HG02973 (cell line): ENCODE measurements at regions not wholly inside any gene's neighbourhood (a gene's known extent, or its start where the extent isn't known, plus 50 kb on each side); places are given as distances from the start of the nearest gene placed in this dataset.
"Not testable (repeated sequence)": the region's sequence is repeated elsewhere in the genome, so short reads cannot be mapped to it uniquely, and the experiment has no call there.

Experiments
- ATAC-seq: cut with Tn5 transposase; IDR thresholded peaks from one replicate; pipeline ENCODE4 v1.9.1; 2021; ENCODE audit warnings: moderate library complexity; ENCODE audit not compliant: unreplicated experiment

GRCh38 chr13:95388420-95389079, 87.3 kb upstream of the ABCC4 start:
- ATAC-seq: no peak

GRCh38 chr13:95391362-95391761, 90.1 kb upstream of the ABCC4 start:
- no peak for ATAC-seq

- no peak for ATAC-seq
Observed at GRCh38 chr13:95391785-95392184, 90.5 kb upstream of the ABCC4 start.

- no peak for ATAC-seq
Observed at GRCh38 chr13:95392597-95392996, 91.3 kb upstream of the ABCC4 start.

GRCh38 chr13:95403349-95404140, 102.3 kb upstream of the ABCC4 start:
- peak; percentile 29 for ATAC-seq

- ATAC-seq: peak; percentile 85
Observed at GRCh38 chr13:95404141-95404882, 103.1 kb upstream of the ABCC4 start.

GRCh38 chr13:95406176-95406575, 104.9 kb upstream of the ABCC4 start:
- ATAC-seq: no peak

- ATAC-seq: no peak
Observed at GRCh38 chr13:95411428-95412040, 110.3 kb upstream of the ABCC4 start.

- ATAC-seq: no peak
Observed at GRCh38 chr13:95418946-95419345, 117.7 kb upstream of the ABCC4 start.

GRCh38 chr13:95420501-95420900, 119.2 kb upstream of the ABCC4 start:
- no peak for ATAC-seq

GRCh38 chr13:95426631-95427030, 125.4 kb upstream of the ABCC4 start:
- no peak for ATAC-seq

- not testable (repeated sequence) for ATAC-seq
Observed at GRCh38 chr13:95430525-95430924, 122.0 kb upstream of the CLDN10 start.

GRCh38 chr13:95432141-95432540, 120.4 kb upstream of the CLDN10 start:
- ATAC-seq: no peak

GRCh38 chr13:95433537-95433936, 119.0 kb upstream of the CLDN10 start:
- ATAC-seq: no peak

- no peak for ATAC-seq
Observed at GRCh38 chr13:95434111-95434510, 118.4 kb upstream of the CLDN10 start.

GRCh38 chr13:95437561-95437960, 115.0 kb upstream of the CLDN10 start:
- ATAC-seq: no peak

- no peak for ATAC-seq
Observed at GRCh38 chr13:95438297-95438696, 114.2 kb upstream of the CLDN10 start.

GRCh38 chr13:95440441-95441088, 112.0 kb upstream of the CLDN10 start:
- ATAC-seq: no peak

- no peak for ATAC-seq
Observed at GRCh38 chr13:95441326-95441725, 111.2 kb upstream of the CLDN10 start.

GRCh38 chr13:95444006-95444730, 108.4 kb upstream of the CLDN10 start:
- no peak for ATAC-seq
